Fibroblast of gingiva (primary cell): ENCODE measurements at regions not wholly inside any gene's neighbourhood (a gene's known extent, or its start where the extent isn't known, plus 50 kb on each side); places are given as distances from the start of the nearest gene placed in this dataset.
A peak's percentile ranks its signal among the peaks of the same experiment; 100 is the strongest.
"Not testable (repeated sequence)": the region's sequence is repeated elsewhere in the genome, so short reads cannot be mapped to it uniquely, and the experiment has no call there.

ENCODE experiments used
- DNase-seq: peaks from one replicate; pipeline ENCODE4 v3.0.0-alpha.2; 2011; ENCODE audit warnings: low read depth

GRCh38 chr5:119299242-119299614 lies 56.6 kb upstream of the TNFAIP8 start:
- DNase-seq: not testable (repeated sequence)

GRCh38 chr5:119299615-119300310 lies 56.1 kb upstream of the TNFAIP8 start:
- DNase-seq: not testable (repeated sequence)

- no peak for DNase-seq
Observed at GRCh38 chr5:119300311-119300670, 55.5 kb upstream of the TNFAIP8 start.

- no peak for DNase-seq
Observed at GRCh38 chr5:119301210-119301609, 54.6 kb upstream of the TNFAIP8 start.

- no peak for DNase-seq
Observed at GRCh38 chr5:119301906-119302305, 53.9 kb upstream of the TNFAIP8 start.

GRCh38 chr5:119302449-119302848 lies 53.4 kb upstream of the TNFAIP8 start:
- no peak for DNase-seq

- DNase-seq: peak; percentile 96
Observed at GRCh38 chr5:119302916-119303897, 52.6 kb upstream of the TNFAIP8 start.

- DNase-seq: no peak
Observed at GRCh38 chr5:119304439-119305211, 51.2 kb upstream of the TNFAIP8 start.
